ENCODE measurements at regions not wholly inside any gene's neighbourhood (a gene's known extent, or its start where the extent isn't known, plus 50 kb on each side); places are given as distances from the start of the nearest gene placed in this dataset.

DNA sequence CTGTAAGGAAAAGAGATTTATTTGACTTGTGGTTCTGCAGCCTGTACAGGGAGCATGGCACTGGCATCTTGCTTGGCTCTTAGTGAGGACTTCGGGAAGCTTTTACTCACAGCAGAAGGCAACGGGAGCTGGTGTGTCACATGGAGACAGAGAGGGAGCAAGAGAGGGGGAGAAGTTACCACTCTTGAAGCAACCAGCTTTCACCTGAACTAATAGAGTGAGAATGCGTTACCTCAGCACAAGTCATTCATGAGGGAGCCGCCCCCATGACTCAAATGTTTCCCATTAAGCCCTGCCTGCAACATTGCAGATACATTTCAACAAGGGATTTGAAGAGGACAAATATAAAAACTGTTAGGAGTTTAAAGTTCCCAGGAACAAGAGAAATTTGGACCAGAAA is 190.0 kb downstream of the CYRIA start:
- TF ChIP-seq, protein P1, sequence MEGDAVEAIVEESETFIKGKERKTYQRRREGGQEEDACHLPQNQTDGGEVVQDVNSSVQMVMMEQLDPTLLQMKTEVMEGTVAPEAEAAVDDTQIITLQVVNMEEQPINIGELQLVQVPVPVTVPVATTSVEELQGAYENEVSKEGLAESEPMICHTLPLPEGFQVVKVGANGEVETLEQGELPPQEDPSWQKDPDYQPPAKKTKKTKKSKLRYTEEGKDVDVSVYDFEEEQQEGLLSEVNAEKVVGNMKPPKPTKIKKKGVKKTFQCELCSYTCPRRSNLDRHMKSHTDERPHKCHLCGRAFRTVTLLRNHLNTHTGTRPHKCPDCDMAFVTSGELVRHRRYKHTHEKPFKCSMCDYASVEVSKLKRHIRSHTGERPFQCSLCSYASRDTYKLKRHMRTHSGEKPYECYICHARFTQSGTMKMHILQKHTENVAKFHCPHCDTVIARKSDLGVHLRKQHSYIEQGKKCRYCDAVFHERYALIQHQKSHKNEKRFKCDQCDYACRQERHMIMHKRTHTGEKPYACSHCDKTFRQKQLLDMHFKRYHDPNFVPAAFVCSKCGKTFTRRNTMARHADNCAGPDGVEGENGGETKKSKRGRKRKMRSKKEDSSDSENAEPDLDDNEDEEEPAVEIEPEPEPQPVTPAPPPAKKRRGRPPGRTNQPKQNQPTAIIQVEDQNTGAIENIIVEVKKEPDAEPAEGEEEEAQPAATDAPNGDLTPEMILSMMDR (conservative IDR thresholded peaks at IDR 0.05; ENCODE audit: low read depth, low read length), result no peak
- no peak for TF ChIP-seq POLR2A (IDR thresholded peaks at IDR 0.05; ENCODE audit: low read depth, low read length)

Measured in IMR-90 (cell line).